NCI-H128 (cell line): ENCODE measurements at regions not wholly inside any gene's neighbourhood (a gene's known extent, or its start where the extent isn't known, plus 50 kb on each side); places are given as distances from the start of the nearest gene placed in this dataset.

Source experiments
- DNase-seq: peaks from one replicate; lab custom pipeline; 2025; ENCODE audit not compliant: unreplicated experiment; lab: John Stamatoyannopoulos, UW

DNA sequence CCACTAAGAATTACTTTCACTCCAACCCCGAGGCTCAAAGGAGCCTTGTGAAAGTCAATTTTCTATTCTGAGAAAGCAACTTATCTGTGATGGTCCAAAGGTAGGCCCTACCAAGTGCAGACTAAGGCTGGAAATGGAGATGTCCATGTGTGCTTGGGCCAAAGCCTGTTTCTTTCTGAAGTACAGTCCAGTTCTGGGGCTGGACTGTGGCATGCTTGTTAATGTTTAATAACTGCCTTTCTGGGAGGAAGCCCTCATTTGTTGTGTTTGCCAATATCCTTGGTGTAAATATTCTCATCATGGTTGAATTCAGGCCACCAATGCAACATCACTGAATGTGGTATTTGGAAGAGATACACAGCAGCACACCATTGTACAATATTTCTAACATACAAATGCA lies 182.3 kb upstream of the BCL6 start:
- DNase-seq, result no peak

DNA sequence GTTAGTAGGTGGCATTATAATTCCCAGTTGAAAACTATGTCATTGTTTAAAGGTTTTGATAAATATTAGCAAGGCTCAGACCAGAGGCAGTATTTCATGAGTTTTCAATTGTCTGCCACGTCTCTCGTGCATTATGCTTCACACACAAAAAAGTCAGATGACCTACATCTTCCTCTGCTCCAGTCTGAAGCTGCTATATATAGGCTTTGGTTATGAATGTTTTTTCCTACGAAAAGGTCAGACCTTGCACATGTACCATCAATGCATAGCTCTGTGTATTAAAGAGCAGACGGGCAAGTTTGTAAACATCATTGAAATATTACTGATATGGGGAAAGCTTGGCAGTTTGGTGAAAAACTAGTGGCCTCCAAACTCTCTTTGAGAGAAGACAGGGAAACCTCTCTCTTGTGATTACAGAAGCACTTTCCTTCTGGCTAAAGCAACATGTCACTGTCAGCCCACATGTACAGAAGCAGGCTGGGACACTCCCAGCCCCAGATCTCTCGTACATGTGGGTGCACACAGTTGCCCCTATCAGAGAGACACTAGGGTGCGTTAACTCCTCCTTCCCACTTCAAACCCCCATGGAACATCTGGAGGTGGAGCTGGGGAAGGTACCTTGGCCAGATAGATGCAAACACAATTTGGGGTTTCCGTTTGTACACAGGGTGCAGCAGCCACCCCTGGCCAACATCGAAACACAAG lies 184.0 kb upstream of the BCL6 start:
- DNase-seq, result no peak

DNA sequence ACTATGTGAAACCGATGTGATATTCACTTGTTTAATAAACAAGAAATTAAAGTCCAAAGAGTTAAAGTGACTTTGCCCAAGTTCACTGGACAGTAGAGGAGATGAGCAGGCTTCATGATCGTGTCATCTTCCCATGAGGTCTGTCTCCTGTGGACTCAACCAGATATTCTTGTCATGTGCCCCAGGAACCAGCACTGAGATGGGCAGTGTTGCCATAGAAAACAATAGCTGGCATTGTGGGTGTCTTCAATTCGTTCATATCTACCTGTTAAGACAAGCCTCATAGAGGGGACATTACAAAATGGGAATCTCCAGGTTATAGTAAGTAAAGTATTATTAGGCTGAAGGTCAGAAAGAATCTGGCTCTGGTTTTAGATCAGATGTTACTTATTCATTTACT lies 184.8 kb upstream of the BCL6 start:
- no peak for DNase-seq

- DNase-seq, result no peak
These were observed 185.8 kb upstream of the BCL6 start for GRCh38 chr3:187931101-187931500.

GRCh38 chr3:187931770-187932278 lies 186.6 kb upstream of the BCL6 start:
- no peak for DNase-seq

- DNase-seq, result no peak
These were observed 187.3 kb upstream of the BCL6 start for GRCh38 chr3:187932530-187932929.

GRCh38 chr3:187935623-187936156 lies 190.4 kb upstream of the BCL6 start:
- no peak for DNase-seq

DNA sequence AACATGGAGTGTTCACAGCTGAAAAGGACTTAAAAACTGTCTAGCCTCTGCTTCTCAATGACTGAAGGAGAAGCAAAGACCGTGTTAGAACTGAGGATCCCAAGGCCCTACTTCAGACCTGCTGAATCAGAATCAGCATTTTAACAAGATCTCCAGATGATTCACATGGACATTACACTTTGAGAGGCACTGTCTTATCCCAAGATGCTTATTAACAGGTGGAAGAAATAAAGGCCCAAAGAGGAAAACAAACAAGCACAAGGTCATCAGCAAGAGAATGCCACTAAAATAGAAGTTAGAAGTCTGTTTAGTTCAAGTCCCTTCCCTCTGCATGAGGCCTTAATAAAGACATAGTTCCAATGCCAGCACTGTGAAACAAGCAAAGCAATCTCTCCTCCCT lies 191.4 kb upstream of the BCL6 start:
- no peak for DNase-seq

- no peak for DNase-seq
These were observed 194.6 kb upstream of the BCL6 start for GRCh38 chr3:187939891-187940290.

DNA sequence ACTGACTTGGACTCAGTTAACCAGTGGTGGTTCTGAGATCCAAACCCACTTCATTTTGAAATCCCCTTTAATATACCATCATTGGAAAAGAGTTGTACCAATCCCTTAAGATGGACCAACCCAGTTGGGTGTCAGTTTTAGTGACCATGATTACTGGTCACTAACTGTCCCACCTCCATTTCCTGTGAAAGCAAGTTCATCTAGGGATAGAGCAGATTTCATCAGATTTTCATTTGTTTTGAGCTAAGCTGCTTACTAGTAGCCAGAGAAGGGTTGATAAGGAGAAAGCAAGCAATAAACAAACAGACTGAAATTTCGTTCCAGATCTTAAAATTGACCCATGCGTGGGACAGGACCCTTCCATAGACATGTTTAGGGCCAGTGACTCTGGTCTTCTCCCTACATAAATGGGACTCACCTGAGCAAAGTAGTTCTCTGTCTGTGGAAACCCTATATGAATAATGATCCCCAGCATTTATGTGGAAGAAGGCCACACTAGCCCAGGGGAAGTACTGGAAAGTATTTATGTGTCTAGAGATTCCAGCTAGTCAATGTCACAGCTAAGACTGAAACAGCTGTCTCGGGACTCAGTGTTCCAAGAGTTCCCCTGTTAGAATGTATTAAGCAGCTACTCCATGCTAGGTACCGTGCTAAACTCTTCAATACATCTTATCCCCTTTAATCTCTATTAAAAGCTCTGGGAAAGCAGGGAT lies 196.0 kb upstream of the BCL6 start:
- no peak for DNase-seq

- no peak for DNase-seq
These were observed 196.6 kb upstream of the BCL6 start for GRCh38 chr3:187941848-187942194.

DNA sequence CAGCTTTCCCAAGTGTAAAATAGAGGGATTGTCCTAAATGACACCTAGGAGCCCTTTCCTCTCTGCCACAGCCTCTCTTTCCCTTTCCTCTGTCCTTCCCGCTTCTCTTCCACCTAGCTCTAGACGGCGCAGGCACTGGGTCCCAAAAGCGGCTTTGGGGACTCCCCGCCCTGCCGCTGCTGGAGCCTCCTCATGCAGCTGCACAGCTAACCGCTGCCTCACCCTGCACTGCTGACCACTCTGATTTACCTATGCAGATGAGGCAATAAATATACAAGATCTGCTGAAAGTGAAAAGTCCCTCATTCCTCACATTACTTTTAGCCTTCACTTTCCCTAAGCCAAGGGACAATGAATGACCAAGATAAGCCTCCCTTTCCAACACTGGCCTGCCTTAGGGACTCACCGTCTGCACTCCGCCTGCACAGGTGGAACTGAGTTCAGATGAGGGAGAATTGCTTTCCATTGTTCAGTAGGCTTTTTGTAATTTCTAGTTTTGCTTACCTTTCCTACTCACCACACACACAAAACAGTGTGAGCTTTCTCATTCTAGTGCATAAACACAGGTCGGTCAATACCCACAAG lies 197.5 kb upstream of the BCL6 start:
- DNase-seq, result no peak

DNA sequence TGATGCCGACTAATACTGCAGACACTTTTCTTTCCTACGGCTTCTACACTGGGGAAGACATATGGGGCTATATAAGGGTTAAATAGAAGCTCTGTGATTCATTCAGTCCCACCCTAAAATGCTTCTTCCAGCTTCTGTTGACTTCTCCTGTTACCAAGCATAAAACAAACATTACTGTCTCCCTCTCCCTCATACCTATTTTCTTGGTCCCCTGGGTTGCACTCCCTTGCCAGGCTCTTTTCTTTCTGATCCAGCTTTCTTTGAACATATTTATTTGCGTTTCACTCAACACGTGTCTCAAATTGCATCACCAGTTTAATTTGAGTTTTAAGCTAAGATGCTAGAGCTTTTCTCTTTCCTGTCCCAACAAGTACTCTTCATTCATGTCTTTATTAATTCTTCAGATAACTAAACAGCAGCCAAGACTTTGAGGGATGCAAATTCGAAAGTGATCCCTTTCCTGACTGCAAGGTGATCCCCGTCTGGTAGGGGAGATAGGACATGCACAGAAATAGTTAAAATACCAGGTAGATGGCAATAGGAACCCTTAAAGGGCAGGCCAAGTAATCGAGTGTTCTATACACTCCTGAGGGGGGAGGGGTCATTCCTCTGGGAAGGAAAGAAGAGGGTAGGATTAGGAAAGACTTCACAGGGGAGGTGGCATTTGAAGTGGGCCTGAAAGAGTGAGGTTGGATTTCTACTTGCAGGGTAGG lies 198.6 kb upstream of the BCL6 start:
- DNase-seq, result no peak

GRCh38 chr3:187944390-187945179 lies 199.3 kb upstream of the BCL6 start:
- DNase-seq, result no peak

DNA sequence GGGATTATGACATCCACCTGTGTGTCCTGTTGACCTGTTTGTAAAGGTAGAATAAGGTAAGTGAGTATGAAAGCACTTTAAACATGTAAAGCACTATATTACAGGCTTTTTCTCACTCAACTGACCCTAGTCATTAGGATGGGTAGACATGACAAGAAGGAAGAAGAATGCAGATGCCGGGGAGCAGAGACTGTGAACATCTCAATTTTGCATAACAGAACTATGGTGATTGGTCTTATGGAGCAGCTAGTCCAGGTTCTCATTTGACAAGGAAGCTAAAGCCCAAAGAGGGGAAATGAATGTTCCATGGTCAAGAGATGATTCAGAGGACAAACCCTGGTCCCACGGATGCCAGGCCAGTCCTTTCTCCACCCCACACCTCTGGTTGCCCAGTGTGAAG lies 200.1 kb upstream of the BCL6 start:
- no peak for DNase-seq

- DNase-seq, result peak; percentile 46
These were observed 201.0 kb upstream of the BCL6 start for GRCh38 chr3:187946163-187946691.

DNA sequence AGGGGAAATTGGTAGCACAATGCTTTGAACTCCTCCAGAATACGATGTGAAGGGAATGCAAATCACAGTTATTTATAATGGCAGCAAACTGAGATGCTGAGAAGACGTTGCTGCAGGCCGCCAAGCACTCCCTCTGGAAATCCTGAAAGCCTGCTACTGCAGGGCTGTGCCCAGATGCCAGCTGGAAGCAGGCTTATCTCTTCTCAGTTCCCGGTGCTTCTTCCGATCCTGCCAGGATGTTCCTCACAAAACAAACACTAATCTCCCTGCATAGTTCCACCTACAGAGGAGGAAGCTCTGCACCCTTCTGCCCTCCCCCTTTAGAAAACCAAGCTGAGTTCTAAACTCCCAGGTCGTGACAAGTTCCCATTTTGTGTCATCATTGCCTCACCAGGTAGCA lies 201.7 kb upstream of the BCL6 start:
- no peak for DNase-seq

DNA sequence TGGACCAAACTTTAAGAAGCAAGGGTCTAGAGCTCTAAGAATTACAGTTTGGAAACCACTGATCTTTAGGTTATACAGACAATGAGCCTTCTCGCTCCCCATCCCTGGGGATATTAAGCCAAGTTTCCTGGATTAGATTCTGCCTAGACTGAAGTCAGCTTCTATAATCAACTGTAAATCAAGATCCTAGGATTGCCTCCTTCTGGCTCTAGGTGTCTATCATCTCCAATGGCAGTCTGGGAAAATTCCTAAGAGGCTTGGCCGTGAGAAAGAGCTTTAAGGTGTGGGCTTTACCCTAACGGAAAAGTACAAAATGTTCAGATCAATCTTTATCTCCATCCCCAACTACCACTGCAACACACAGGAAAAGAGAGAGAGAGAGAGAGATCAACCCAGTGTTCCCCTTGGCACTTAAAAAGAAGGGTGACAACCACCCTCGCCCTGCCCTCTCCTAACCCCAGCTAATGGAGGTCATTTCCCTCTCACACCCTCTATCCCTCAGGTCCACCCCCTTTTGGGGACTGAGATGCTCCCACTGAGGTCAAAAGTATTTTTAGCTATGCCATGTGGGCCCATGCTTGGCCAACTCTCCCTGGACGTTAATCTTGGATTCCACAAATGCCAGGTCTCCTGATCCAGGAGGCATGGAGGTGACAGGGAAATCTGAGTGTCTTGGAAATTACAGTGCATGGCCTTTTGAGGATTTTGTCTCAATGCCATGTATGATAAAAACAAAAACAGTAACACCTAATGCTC lies 202.8 kb upstream of the BCL6 start:
- no peak for DNase-seq

DNA sequence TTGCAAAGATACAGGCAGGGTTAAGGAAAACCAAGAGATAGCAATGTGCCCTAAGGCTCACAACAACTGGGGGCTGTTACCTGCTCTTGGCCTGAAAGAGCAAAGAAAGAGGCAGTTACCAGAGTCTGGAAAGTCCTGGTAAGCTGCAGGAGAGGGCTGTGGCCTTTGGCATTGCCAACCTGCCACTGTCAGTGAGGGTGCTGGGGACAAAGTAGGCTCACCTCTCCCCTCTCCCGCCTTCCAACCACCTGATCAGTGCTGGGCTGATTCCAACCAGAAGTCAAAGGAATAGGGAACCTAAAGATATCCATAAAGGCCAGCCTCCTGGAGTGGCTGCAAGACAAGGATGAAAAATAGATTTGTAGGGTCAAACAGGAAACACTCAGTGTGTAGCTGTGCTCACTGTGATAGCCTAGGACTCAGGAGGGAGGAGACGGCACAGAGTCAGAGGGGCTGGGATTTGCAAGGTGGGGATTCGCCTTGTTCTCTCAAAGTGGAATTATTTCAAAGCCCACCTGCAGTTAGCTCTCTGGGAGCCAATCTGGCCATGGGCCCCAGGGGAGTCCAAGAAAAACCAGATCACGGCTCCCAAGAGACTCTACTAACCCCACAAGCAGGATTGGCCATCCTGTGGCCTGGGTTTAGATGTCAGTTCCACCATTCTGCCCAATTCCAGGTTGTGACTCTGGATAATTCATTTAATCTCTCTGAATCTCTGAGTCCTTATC lies 204.0 kb upstream of the BCL6 start:
- DNase-seq, result no peak
